Caco-2 (cell line): ENCODE measurements at regions not wholly inside any gene's neighbourhood (a gene's known extent, or its start where the extent isn't known, plus 50 kb on each side); places are given as distances from the start of the nearest gene placed in this dataset.

Experiments
- BruUV-seq: library from RNA; stranded (reverse); fragments of 400-500 nt; replicated peaks from 2 replicates; lab custom pipeline; 2021; lab: Mats Ljungman, UMichigan
- CTCF ChIA-PET: fragments of 300-600 bp; sonication (Branson Sonifier 250); formaldehyde crosslinking; loops from one replicate; lab custom pipeline; 2022; ENCODE audit warnings: antibody characterized with exemption; lab: Charles Lee
- POLR2A ChIA-PET: fragments of 300-600 bp; sonication (Branson Sonifier 250); formaldehyde crosslinking; loops from one replicate; lab custom pipeline; 2022; ENCODE audit warnings: antibody characterized with exemption; lab: Charles Lee
- DNase-seq, 2 experiments: peaks; one replicate each; pipeline versions ENCODE4 v3.0.0 to v3.0.0-alpha.2; 2020 to 2022
- H3K27me3 ChIP-seq: replicated peaks from 2 replicates; pipeline ENCODE4 v1.6.0; 2011; ENCODE audit warnings: low read length; ENCODE audit not compliant: control insufficient read depth, insufficient read depth
- H3K36me3 ChIP-seq: 2 replicates; pipeline ENCODE4 v1.5.1; 2011; ENCODE audit warnings: low read length; ENCODE audit not compliant: control insufficient read depth, insufficient read depth
- H3K4me1 ChIP-seq: fragments of 250-450 bp; sonication (Bioruptor Pico); 2 replicates; pipeline ENCODE4 v1.5.1; 2020; ENCODE audit warnings: mild to moderate bottlenecking
- H3K4me3 ChIP-seq: 2 replicates; pipeline ENCODE4 v1.5.1; 2011; ENCODE audit warnings: low read depth, mild to moderate bottlenecking, control low read depth, low read length
- H3K9me3 ChIP-seq: fragments of 250-450 bp; sonication (Bioruptor Pico); 2 replicates; pipeline ENCODE4 v1.5.1; 2020; ENCODE audit warnings: mild to moderate bottlenecking, moderate library complexity
- H3K27ac Mint-ChIP-seq: one replicate; pipeline ENCODE4 v1.8.0; 2022; ENCODE audit warnings: mixed read lengths; ENCODE audit not compliant: unreplicated experiment
- H3K27me3 Mint-ChIP-seq: one replicate; pipeline ENCODE4 v1.8.0; 2022; ENCODE audit warnings: mixed read lengths; ENCODE audit not compliant: insufficient read depth, unreplicated experiment
- H3K36me3 Mint-ChIP-seq: one replicate; pipeline ENCODE4 v1.8.0; 2022; ENCODE audit warnings: mild to moderate bottlenecking, mixed read lengths; ENCODE audit not compliant: insufficient read depth, unreplicated experiment
- H3K4me1 Mint-ChIP-seq: one replicate; pipeline ENCODE4 v1.8.0; 2022; ENCODE audit warnings: low read depth, mixed read lengths; ENCODE audit not compliant: unreplicated experiment
- H3K4me3 Mint-ChIP-seq: one replicate; pipeline ENCODE4 v1.8.0; 2022; ENCODE audit warnings: mild to moderate bottlenecking, moderate library complexity, mixed read lengths; ENCODE audit not compliant: unreplicated experiment
- H3K9me3 Mint-ChIP-seq: one replicate; pipeline ENCODE4 v1.8.0; 2022; ENCODE audit warnings: mixed read lengths; ENCODE audit not compliant: unreplicated experiment
- intact Hi-C: fragments of 100-400 bp; cut with micrococcal nuclease; formaldehyde crosslinking; loops from one replicate; pipeline ENCODE4 v1.10.0; 2022; ENCODE audit not compliant: unreplicated experiment
- TF ChIP-seq, protein P1 (sequence below), 2 experiments: fragments of 200-600 bp in 1 of 2; IDR thresholded peaks; 1 replicate in 1 of 2; 2 replicates in 1 of 2; pipeline versions ENCODE4 v1.5.1 to v1.8.0; 2011 to 2022; ENCODE audit warnings: antibody characterized with exemption in 1 of 2, control low read depth in 1 of 2, inconsistent platforms in 1 of 2, low read depth in 1 of 2, low read length in 1 of 2, mild to moderate bottlenecking in 1 of 2, moderate library complexity in 1 of 2; ENCODE audit not compliant: insufficient read depth in 1 of 2, severe bottlenecking in 1 of 2, unreplicated experiment in 1 of 2

DNA sequence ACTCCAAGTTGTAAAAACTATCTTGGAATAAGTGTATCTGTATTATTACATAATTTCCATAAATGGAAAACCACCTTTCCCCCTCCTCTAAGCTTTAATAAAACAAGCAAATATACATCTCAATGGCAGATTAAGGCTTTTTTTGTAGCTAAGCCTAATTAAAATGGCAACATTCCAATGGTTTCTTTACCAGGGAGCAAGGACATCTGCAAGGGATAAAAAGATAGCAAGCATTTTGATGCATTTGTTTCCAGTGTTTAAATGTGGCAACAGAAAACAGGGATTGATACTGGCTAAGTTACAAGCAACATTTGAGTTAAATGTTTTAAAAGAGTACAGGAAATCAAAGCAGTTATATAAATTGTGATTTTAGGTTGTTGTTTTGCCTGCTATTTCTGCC, 1012.7 kb downstream of the ADGRL2 start:
- Histone ChIP-seq H3K4me1 (no peaks in the 10 kb centered on the region), H3K36me3 (no peaks in the 10 kb centered on the region), H3K4me3 (no peak overlapping the region), H3K9me3 (no peaks in the 10 kb centered on the region), H3K27me3 (no peaks in the 10 kb centered on the region)
- Mint-ChIP-seq H3K36me3 (no peaks in the 10 kb centered on the region), H3K4me3 (no peak overlapping the region), H3K4me1 (no peaks in the 10 kb centered on the region), H3K27me3 (peaks cover 6% of the 10 kb centered on the region), H3K9me3 (no peaks in the 10 kb centered on the region), H3K27ac (no peak overlapping the region)
- ChIA-PET CTCF (no interaction called here), POLR2A (no interaction called here)
- TF ChIP-seq, protein P1, sequence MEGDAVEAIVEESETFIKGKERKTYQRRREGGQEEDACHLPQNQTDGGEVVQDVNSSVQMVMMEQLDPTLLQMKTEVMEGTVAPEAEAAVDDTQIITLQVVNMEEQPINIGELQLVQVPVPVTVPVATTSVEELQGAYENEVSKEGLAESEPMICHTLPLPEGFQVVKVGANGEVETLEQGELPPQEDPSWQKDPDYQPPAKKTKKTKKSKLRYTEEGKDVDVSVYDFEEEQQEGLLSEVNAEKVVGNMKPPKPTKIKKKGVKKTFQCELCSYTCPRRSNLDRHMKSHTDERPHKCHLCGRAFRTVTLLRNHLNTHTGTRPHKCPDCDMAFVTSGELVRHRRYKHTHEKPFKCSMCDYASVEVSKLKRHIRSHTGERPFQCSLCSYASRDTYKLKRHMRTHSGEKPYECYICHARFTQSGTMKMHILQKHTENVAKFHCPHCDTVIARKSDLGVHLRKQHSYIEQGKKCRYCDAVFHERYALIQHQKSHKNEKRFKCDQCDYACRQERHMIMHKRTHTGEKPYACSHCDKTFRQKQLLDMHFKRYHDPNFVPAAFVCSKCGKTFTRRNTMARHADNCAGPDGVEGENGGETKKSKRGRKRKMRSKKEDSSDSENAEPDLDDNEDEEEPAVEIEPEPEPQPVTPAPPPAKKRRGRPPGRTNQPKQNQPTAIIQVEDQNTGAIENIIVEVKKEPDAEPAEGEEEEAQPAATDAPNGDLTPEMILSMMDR (IDR thresholded peaks at IDR 0.05; ENCODE audit: insufficient read depth in 1 of 2, low read depth in 1 of 2, low read length in 1 of 2, severe bottlenecking in 1 of 2, unreplicated experiment in 1 of 2): no peak
- no TSS peak for BruUV-seq
- DNase-seq: no peak
- intact Hi-C loops: no loop called here

- H3K36me3 ChIP-seq: no peaks in the 10 kb centered on the region
- H3K4me3 ChIP-seq: no peak overlapping the region
- Mint-ChIP-seq H3K4me1 (no peaks in the 10 kb centered on the region), H3K4me3 (no peak overlapping the region), H3K27me3 (peaks cover 6% of the 10 kb centered on the region), H3K9me3 (no peaks in the 10 kb centered on the region), H3K27ac (no peak overlapping the region), H3K36me3 (no peaks in the 10 kb centered on the region)
- H3K27me3 ChIP-seq: no peaks in the 10 kb centered on the region
- TF ChIP-seq, protein P1 (IDR thresholded peaks at IDR 0.05; ENCODE audit: insufficient read depth in 1 of 2, low read depth in 1 of 2, low read length in 1 of 2, severe bottlenecking in 1 of 2, unreplicated experiment in 1 of 2): no peak
- intact Hi-C loops: no loop called here
- no peak for DNase-seq
- H3K4me1 ChIP-seq: no peaks in the 10 kb centered on the region
- POLR2A ChIA-PET: no interaction called here
- no peaks in the 10 kb centered on the region for H3K9me3 ChIP-seq
- BruUV-seq: no TSS peak
- CTCF ChIA-PET: no interaction called here
These were observed 1009.9 kb downstream of the ADGRL2 start for GRCh38 chr1:82810601-82811000.

GRCh38 chr1:82807563-82807962, 1006.8 kb downstream of the ADGRL2 start:
- H3K4me1 ChIP-seq: no peaks in the 10 kb centered on the region
- CTCF ChIA-PET: no interaction called here
- H3K9me3 ChIP-seq: no peaks in the 10 kb centered on the region
- intact Hi-C loops: no loop called here
- Mint-ChIP-seq H3K4me3 (no peak overlapping the region), H3K4me1 (no peaks in the 10 kb centered on the region), H3K9me3 (no peaks in the 10 kb centered on the region), H3K27me3 (peaks cover 6% of the 10 kb centered on the region), H3K27ac (no peak overlapping the region), H3K36me3 (no peaks in the 10 kb centered on the region)
- H3K27me3 ChIP-seq: no peaks in the 10 kb centered on the region
- POLR2A ChIA-PET: no interaction called here
- no peaks in the 10 kb centered on the region for H3K36me3 ChIP-seq
- no peak for DNase-seq
- no peak overlapping the region for H3K4me3 ChIP-seq
- no TSS peak for BruUV-seq
- TF ChIP-seq, protein P1 (IDR thresholded peaks at IDR 0.05; ENCODE audit: insufficient read depth in 1 of 2, low read depth in 1 of 2, low read length in 1 of 2, severe bottlenecking in 1 of 2, unreplicated experiment in 1 of 2): no peak
